ENCODE measurements at regions not wholly inside any gene's neighbourhood (a gene's known extent, or its start where the extent isn't known, plus 50 kb on each side); places are given as distances from the start of the nearest gene placed in this dataset.
A peak's percentile ranks its signal among the peaks of the same experiment; 100 is the strongest.
"Not testable (repeated sequence)": the region's sequence is repeated elsewhere in the genome, so short reads cannot be mapped to it uniquely, and the experiment has no call there.

DNA sequence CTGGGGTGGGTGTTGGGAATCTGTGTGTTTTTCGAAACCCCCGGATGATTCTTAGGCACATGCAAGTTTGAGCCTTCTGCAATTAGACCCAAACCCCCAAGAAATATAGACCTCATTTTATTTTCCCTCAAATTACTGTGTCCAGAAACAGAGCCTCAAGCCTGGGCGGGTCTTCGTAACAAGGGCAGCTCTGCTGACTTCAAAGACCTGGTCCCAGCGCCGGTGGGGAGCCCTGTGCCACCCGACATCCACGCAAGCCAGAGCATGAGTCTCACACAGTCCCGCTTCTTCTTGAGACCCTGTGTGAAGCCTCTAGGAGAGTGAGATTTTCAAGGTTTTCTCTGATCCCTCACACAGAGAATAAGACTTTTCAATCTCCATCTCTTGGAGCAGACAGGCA lies 397.3 kb downstream of the RPS6KC1 start:
- Histone ChIP-seq H3K4me3 (no peak overlapping the region), H2AFZ (no peak overlapping the region), H3K36me3 (ENCODE audit: low read depth) (no peaks in the 10 kb centered on the region), H3K9ac (no peak overlapping the region), H3F3A (ENCODE audit: insufficient read depth) (no peaks in the 10 kb centered on the region), H3K27ac (no peak overlapping the region), H3K27me3 (replicated peaks; ENCODE audit: insufficient read depth) (no peaks in the 10 kb centered on the region; the same call in 1 of the 2 replicates), H3K4me2 (ENCODE audit: unreplicated experiment) (no peak overlapping the region), H3K9me3 (ENCODE audit: low read depth) (no peaks in the 10 kb centered on the region), H4K20me1 (ENCODE audit: insufficient read depth) (no peaks in the 10 kb centered on the region), H3K79me2 (ENCODE audit: insufficient read depth) (no peaks in the 10 kb centered on the region), H3K4me1 (ENCODE audit: insufficient read depth) (no peaks in the 10 kb centered on the region), H3K9me2 (ENCODE audit: insufficient read depth) (no peaks in the 10 kb centered on the region)
- WGBS, 2 experiments (ENCODE audit: low coverage in 1 of 2, low lambda C conversion rate in 2 of 2, missing lambda C conversion rate in 2 of 2): 63 to 67% methylated on average over 9 of the region's 9 CpGs
- in situ Hi-C loops (cut with MboI): no loop called here
- no peak for DNase-seq
- TF ChIP-seq EZH2 (IDR thresholded peaks at IDR 0.05; ENCODE audit: insufficient read depth, poor library complexity, severe bottlenecking): no peak
- no peak for TF ChIP-seq EZH2phosphoT487 (IDR thresholded peaks at IDR 0.05; ENCODE audit: insufficient read depth, low read depth)

- Histone ChIP-seq H3F3A (ENCODE audit: insufficient read depth) (no peaks in the 10 kb centered on the region), H3K4me2 (ENCODE audit: unreplicated experiment) (no peak overlapping the region), H3K36me3 (ENCODE audit: low read depth) (no peaks in the 10 kb centered on the region), H3K9me2 (ENCODE audit: insufficient read depth) (no peaks in the 10 kb centered on the region), H3K4me1 (ENCODE audit: insufficient read depth) (no peaks in the 10 kb centered on the region), H3K27ac (no peak overlapping the region), H4K20me1 (ENCODE audit: insufficient read depth) (no peaks in the 10 kb centered on the region), H3K9me3 (ENCODE audit: low read depth) (no peaks in the 10 kb centered on the region), H3K79me2 (ENCODE audit: insufficient read depth) (no peaks in the 10 kb centered on the region), H2AFZ (no peak overlapping the region), H3K9ac (no peak overlapping the region), H3K27me3 (replicated peaks; ENCODE audit: insufficient read depth) (no peaks in the 10 kb centered on the region; the same call in 1 of the 2 replicates), H3K4me3 (no peak overlapping the region)
- TF ChIP-seq EZH2 (IDR thresholded peaks at IDR 0.05; ENCODE audit: insufficient read depth, poor library complexity, severe bottlenecking): no peak
- no peak for TF ChIP-seq EZH2phosphoT487 (IDR thresholded peaks at IDR 0.05; ENCODE audit: insufficient read depth, low read depth)
- WGBS, 2 experiments (ENCODE audit: low coverage in 1 of 2, low lambda C conversion rate in 2 of 2, missing lambda C conversion rate in 2 of 2): 29 to 40% methylated on average over 4 of the region's 4 CpGs
- no peak for DNase-seq
- in situ Hi-C loops (cut with MboI): no loop called here
Measured at GRCh38 chr1:213448776-213449175, 397.7 kb downstream of the RPS6KC1 start.

- no peaks in the 10 kb centered on the region for H3K9me3 ChIP-seq (ENCODE audit: low read depth)
Measured at GRCh38 chr1:213452501-213452900, 401.5 kb downstream of the RPS6KC1 start.

GRCh38 chr1:213457186-213457585 lies 406.1 kb downstream of the RPS6KC1 start:
- H3K36me3 ChIP-seq (ENCODE audit: low read depth): no peaks in the 10 kb centered on the region
- no peaks in the 10 kb centered on the region for H3K9me2 ChIP-seq (ENCODE audit: insufficient read depth)
- no peaks in the 10 kb centered on the region for H3K79me2 ChIP-seq (ENCODE audit: insufficient read depth)
- H3K9me3 ChIP-seq (ENCODE audit: low read depth): no peaks in the 10 kb centered on the region
- WGBS, 2 experiments (ENCODE audit: low coverage in 1 of 2, low lambda C conversion rate in 2 of 2, missing lambda C conversion rate in 2 of 2): 0% methylated on average over 4 of the region's 4 CpGs
- TF ChIP-seq EZH2phosphoT487 (IDR thresholded peaks at IDR 0.05; ENCODE audit: insufficient read depth, low read depth) (no peak), EZH2 (IDR thresholded peaks at IDR 0.05; ENCODE audit: insufficient read depth, poor library complexity, severe bottlenecking) (no peak)
- H3K4me1 ChIP-seq (ENCODE audit: insufficient read depth): 0 out of 2 replicates have a peak, but pooled peaks cover 4% of the 10 kb centered on the region
- no peaks in the 10 kb centered on the region for H3K27me3 ChIP-seq (replicated peaks; ENCODE audit: insufficient read depth)
- H3K4me2 ChIP-seq (ENCODE audit: unreplicated experiment): no peak overlapping the region
- no peak overlapping the region for H3K4me3 ChIP-seq
- H3K9ac ChIP-seq: no peak overlapping the region
- H2AFZ ChIP-seq: no peak overlapping the region
- H3K27ac ChIP-seq: no peak overlapping the region
- DNase-seq: peak; percentile 23
- no peaks in the 10 kb centered on the region for H4K20me1 ChIP-seq (ENCODE audit: insufficient read depth)
- in situ Hi-C loops (cut with MboI): no loop called here
- no peaks in the 10 kb centered on the region for H3F3A ChIP-seq (ENCODE audit: insufficient read depth)

More at GRCh38 chr1:213452501-213452900, 401.5 kb downstream of the RPS6KC1 start:
- Histone ChIP-seq H3K27ac (no peak overlapping the region), H3K4me1 (ENCODE audit: insufficient read depth) (0 out of 2 replicates have a peak, but pooled peaks cover 2% of the 10 kb centered on the region), H3K79me2 (ENCODE audit: insufficient read depth) (no peaks in the 10 kb centered on the region), H3K36me3 (ENCODE audit: low read depth) (no peaks in the 10 kb centered on the region), H3K9ac (no peak overlapping the region), H4K20me1 (ENCODE audit: insufficient read depth) (no peaks in the 10 kb centered on the region), H3F3A (ENCODE audit: insufficient read depth) (no peaks in the 10 kb centered on the region), H2AFZ (no peak overlapping the region), H3K9me2 (ENCODE audit: insufficient read depth) (no peaks in the 10 kb centered on the region), H3K4me3 (no peak overlapping the region), H3K4me2 (ENCODE audit: unreplicated experiment) (no peak overlapping the region), H3K27me3 (replicated peaks; ENCODE audit: insufficient read depth) (no peaks in the 10 kb centered on the region; the same call in 1 of the 2 replicates)
- in situ Hi-C loops (cut with MboI): no loop called here
- DNase-seq: no peak
- 42 to 43% methylated on average over 4 of the region's 4 CpGs for WGBS, 2 experiments (ENCODE audit: low coverage in 1 of 2, low lambda C conversion rate in 2 of 2, missing lambda C conversion rate in 2 of 2)
- no peak for TF ChIP-seq EZH2 (IDR thresholded peaks at IDR 0.05; ENCODE audit: insufficient read depth, poor library complexity, severe bottlenecking)
- no peak for TF ChIP-seq EZH2phosphoT487 (IDR thresholded peaks at IDR 0.05; ENCODE audit: insufficient read depth, low read depth)

DNA sequence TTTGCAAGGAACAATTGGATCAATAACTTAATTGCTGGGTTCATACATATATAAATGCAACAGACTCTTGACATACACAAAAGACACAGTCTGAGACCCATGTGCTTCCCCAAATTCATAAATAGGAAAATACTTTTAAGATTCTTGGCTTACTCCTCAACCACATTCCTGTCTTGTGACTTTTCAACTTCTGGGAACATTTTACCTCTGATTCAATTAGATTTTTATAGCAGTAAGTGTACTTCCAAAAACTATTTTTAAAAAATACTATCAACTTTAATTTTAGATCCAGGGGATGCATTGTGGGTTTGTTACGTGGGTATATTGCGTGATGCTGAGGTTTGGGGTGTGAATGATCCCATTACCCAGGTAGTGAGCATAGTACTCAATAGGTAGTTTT lies 406.7 kb downstream of the RPS6KC1 start:
- Histone ChIP-seq H3K9me2 (ENCODE audit: insufficient read depth) (no peaks in the 10 kb centered on the region), H2AFZ (no peak overlapping the region), H3K4me3 (no peak overlapping the region), H3K4me1 (ENCODE audit: insufficient read depth) (0 out of 2 replicates have a peak, but pooled peaks cover 4% of the 10 kb centered on the region), H3K27ac (no peak overlapping the region), H3K27me3 (replicated peaks; ENCODE audit: insufficient read depth) (no peaks in the 10 kb centered on the region), H3K36me3 (ENCODE audit: low read depth) (no peaks in the 10 kb centered on the region), H3K9me3 (ENCODE audit: low read depth) (no peaks in the 10 kb centered on the region), H3K79me2 (ENCODE audit: insufficient read depth) (no peaks in the 10 kb centered on the region), H3K9ac (no peak overlapping the region), H3K4me2 (ENCODE audit: unreplicated experiment) (no peak overlapping the region), H3F3A (ENCODE audit: insufficient read depth) (no peaks in the 10 kb centered on the region), H4K20me1 (ENCODE audit: insufficient read depth) (no peaks in the 10 kb centered on the region)
- TF ChIP-seq EZH2phosphoT487 (IDR thresholded peaks at IDR 0.05; ENCODE audit: insufficient read depth, low read depth): no peak
- no peak for TF ChIP-seq EZH2 (IDR thresholded peaks at IDR 0.05; ENCODE audit: insufficient read depth, poor library complexity, severe bottlenecking)
- in situ Hi-C loops (cut with MboI): no loop called here
- peak; percentile 8 for DNase-seq
- WGBS, 2 experiments (ENCODE audit: low coverage in 1 of 2, low lambda C conversion rate in 2 of 2, missing lambda C conversion rate in 2 of 2): 0 to 2% methylated on average over 2 of the region's 2 CpGs

GRCh38 chr1:213462374-213462773 lies 411.3 kb downstream of the RPS6KC1 start:
- H2AFZ ChIP-seq; H4K20me1 ChIP-seq (ENCODE audit: insufficient read depth); H3K4me2 ChIP-seq (ENCODE audit: unreplicated experiment); H3K27ac ChIP-seq; H3K9me3 ChIP-seq (ENCODE audit: low read depth); H3K36me3 ChIP-seq (ENCODE audit: low read depth); H3K4me1 ChIP-seq (ENCODE audit: insufficient read depth); in situ Hi-C loops (cut with MboI); DNase-seq; H3K9me2 ChIP-seq (ENCODE audit: insufficient read depth); H3K27me3 ChIP-seq (replicated peaks; ENCODE audit: insufficient read depth); H3F3A ChIP-seq (ENCODE audit: insufficient read depth); H3K4me3 ChIP-seq; H3K9ac ChIP-seq; H3K79me2 ChIP-seq (ENCODE audit: insufficient read depth): not testable (repeated sequence)
- 36 to 42% methylated on average over 3 of the region's 3 CpGs for WGBS, 2 experiments (ENCODE audit: low coverage in 1 of 2, low lambda C conversion rate in 2 of 2, missing lambda C conversion rate in 2 of 2)

Data from GM23248 (cell line).